ENCODE measurements at regions not wholly inside any gene's neighbourhood (a gene's known extent, or its start where the extent isn't known, plus 50 kb on each side); places are given as distances from the start of the nearest gene placed in this dataset.
A peak's percentile ranks its signal among the peaks of the same experiment; 100 is the strongest.

DNA sequence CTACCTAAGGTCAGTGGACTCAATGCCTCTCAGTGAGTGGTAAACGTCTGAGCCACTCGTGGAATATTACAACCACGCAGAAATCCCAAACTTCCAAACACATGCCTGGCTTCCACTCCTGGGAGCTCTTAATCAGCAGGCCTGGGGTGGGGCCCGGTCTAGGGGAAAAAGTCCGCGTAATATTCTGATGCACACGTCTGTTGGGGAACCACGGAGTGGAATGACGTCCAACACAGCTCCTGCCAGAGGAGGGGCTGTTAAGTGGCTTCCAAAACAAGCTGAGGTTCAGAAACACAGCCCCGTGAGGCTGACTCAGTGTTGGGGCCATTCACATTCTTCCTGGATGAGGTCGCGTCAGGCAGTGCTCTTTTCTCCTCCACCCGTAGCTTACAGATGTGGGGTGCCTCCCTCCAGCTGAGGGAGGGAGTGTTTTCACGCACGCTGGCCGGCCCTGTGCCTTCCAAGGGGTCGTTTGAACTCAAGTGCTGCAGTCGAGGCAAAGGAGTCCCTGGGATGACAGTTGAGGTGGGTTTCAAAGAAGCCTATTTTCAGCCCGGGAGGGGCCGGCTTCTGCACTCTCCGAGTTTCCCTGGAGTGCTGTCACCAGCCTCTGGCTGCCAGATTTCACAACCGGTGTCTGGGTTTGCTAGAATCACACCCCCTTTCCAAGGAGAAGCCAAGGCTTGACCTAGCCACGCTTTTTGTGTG is 73.1 kb downstream of the ACKR3 start:
- Histone ChIP-seq H3K27ac (ENCODE audit: low read depth, low read length) (no peak overlapping the region), H3K4ac (replicated peaks; ENCODE audit: insufficient read length, low read depth, low read length) (no peak overlapping the region), H4K91ac (replicated peaks; ENCODE audit: insufficient read length, low read length) (no peak overlapping the region), H2AK5ac (ENCODE audit: low read depth, low read length) (no peak overlapping the region), H3K4me2 (ENCODE audit: insufficient read depth in 1 of 2, low read depth in 2 of 2, low read length in 2 of 2) (no peak overlapping the region), H2BK120ac (replicated peaks; ENCODE audit: low read depth, low read length) (no peak overlapping the region), H3K36me3 (ENCODE audit: control insufficient read depth in 2 of 4, insufficient read depth in 4 of 4, low read length in 3 of 4) (no peaks in the 10 kb centered on the region), H2BK5ac (ENCODE audit: low read depth, low read length) (no peak overlapping the region), H3K23ac (ENCODE audit: insufficient read length) (no peak overlapping the region), H4K8ac (ENCODE audit: extremely low read depth, insufficient read depth, low read length) (no peak overlapping the region), H3K4me1 (replicated peaks in 1 of 4; ENCODE audit: control insufficient read depth in 3 of 4, insufficient read depth in 4 of 4, low read length in 3 of 4) (peaks cover 0 to 5% (median 0%) of the 10 kb centered on the region in 4 experiments; a peak in 2 of 7 replicates), H3K79me1 (ENCODE audit: low read depth, low read length) (no peaks in the 10 kb centered on the region), H3K56ac (replicated peaks; ENCODE audit: insufficient read length, low read depth, low read length) (no peak overlapping the region), H2BK15ac (ENCODE audit: low read length) (no peak overlapping the region), H4K5ac (ENCODE audit: insufficient read length, low read depth, low read length) (no peak overlapping the region), H2BK20ac (ENCODE audit: low read length) (no peak overlapping the region), H3K4me3 (ENCODE audit: extremely low read depth in 1 of 4, insufficient read depth in 2 of 4, low read depth in 3 of 4, low read length in 4 of 4) (no peak overlapping the region), H3K14ac (ENCODE audit: insufficient read length) (no peak overlapping the region), H2AFZ (ENCODE audit: low read length) (0 out of 2 replicates have a peak overlapping the region, but pooled peaks have one; percentile 68), H3K23me2 (ENCODE audit: low read depth, low read length) (no peaks in the 10 kb centered on the region), H3K79me2 (ENCODE audit: control insufficient read depth in 1 of 2, insufficient read depth in 2 of 2, low read length in 2 of 2) (no peaks in the 10 kb centered on the region), H3K9me3 (ENCODE audit: insufficient read depth in 2 of 2, low read depth in 1 of 2, low read length in 1 of 2) (no peaks in the 10 kb centered on the region), H2BK12ac (ENCODE audit: low read depth, low read length) (no peak overlapping the region), H3K27me3 (replicated peaks in 1 of 4; ENCODE audit: control insufficient read depth in 3 of 4, extremely low read depth in 1 of 4, insufficient read depth in 3 of 4, low read length in 3 of 4) (no peaks in the 10 kb centered on the region), H3K18ac (ENCODE audit: extremely low read depth, low read length) (no peak overlapping the region), H3K9ac (replicated peaks in 1 of 4; ENCODE audit: extremely low read depth in 1 of 4, low read depth in 3 of 4, low read length in 3 of 4) (no peak overlapping the region), H4K20me1 (replicated peaks in 1 of 2; ENCODE audit: control insufficient read depth in 1 of 2, insufficient read depth in 2 of 2, low read length in 2 of 2) (no peaks in the 10 kb centered on the region)
- TF ChIP-seq KDM5A (IDR thresholded peaks at IDR 0.05; ENCODE audit: low read length) = no peak
- 0 out of 2 replicates have a peak, but pooled peaks have one; percentile 10 for TF ChIP-seq JUN (IDR thresholded peaks at IDR 0.05; ENCODE audit: low read depth, low read length)
- TF ChIP-seq JUND (IDR thresholded peaks at IDR 0.05; ENCODE audit: low read length) = peak; percentile 69; the same call in 1 of the 2 replicates
- 73% methylated on average over 23 of the region's 23 CpGs; no CpG with 5 or more reads in 1 of the 2 experiments for WGBS, 2 experiments (ENCODE audit: extremely low coverage in 1 of 2, insufficient coverage in 1 of 2, insufficient read length in 1 of 2, insufficient replicate concordance in 2 of 2, low coverage in 1 of 2, low lambda C conversion rate in 2 of 2, missing lambda C conversion rate in 1 of 2)
- POLR2A ChIA-PET (ENCODE audit: partially characterized antibody) = no interaction called here
- no peak for FAIRE-seq
- DNase-seq (ENCODE audit: low read depth in 1 of 2, low spot score in 2 of 2) = peak in 1 of 2 experiments; percentile 33
- CTCF ChIA-PET (ENCODE audit: partially characterized antibody) = interaction anchor here (1.1 to 1.7 kb wide), 3 partner anchors 17 to 34 kb away, joined by 3 to 5 read pairs (median 5); no protein-coding TSS in a partner anchor

Data from H1 (cell line).